Peyer's patch (tissue), 4 donors: ENCODE measurements at regions not wholly inside any gene's neighbourhood (a gene's known extent, or its start where the extent isn't known, plus 50 kb on each side); places are given as distances from the start of the nearest gene placed in this dataset.

Source experiments
- DNase-seq, 3 donors: peaks; one replicate each; pipeline ENCODE4 v3.0.0-alpha.2; 2017 to 2019
- H3K27ac ChIP-seq, 4 donors: fragments of 200-600 bp; sonication (generic); one replicate each; pipeline ENCODE4 v1.5.1; 2016 to 2019
- H3K27me3 ChIP-seq, 2 donors: fragments of 200-600 bp; sonication (generic); one replicate each; pipeline ENCODE4 v1.5.1; 2019
- H3K36me3 ChIP-seq, 3 donors: fragments of 200-600 bp; sonication (generic); one replicate each; pipeline ENCODE4 v1.5.1; 2016 to 2019
- H3K4me1 ChIP-seq, 4 donors: fragments of 200-600 bp; sonication (generic); one replicate each; pipeline ENCODE4 v1.5.1; 2016 to 2019
- H3K4me3 ChIP-seq, 4 donors: fragments of 200-600 bp; sonication (generic); 1 replicate in 3 of 4; 2 replicates in 1 of 4; pipeline ENCODE4 v1.5.1; 2016 to 2019; ENCODE audit warnings: mild to moderate bottlenecking in 1 of 4
- H3K9me3 ChIP-seq, 4 donors: fragments of 200-600 bp; sonication (generic); one replicate each; pipeline ENCODE4 v1.5.1; 2016 to 2019; ENCODE audit warnings: mild to moderate bottlenecking in 1 of 4
- POLR2A ChIP-seq, 2 donors: fragments of 450-650 bp; IDR thresholded peaks; one replicate each; pipeline ENCODE4 v1.5.1; 2017; ENCODE audit warnings: antibody characterized with exemption in 2 of 2, mild to moderate bottlenecking in 2 of 2, moderate library complexity in 2 of 2
- TF ChIP-seq, protein P1 (sequence below), 6 experiments: fragments of 450-650 bp in 4 of 6; fragments of 200-600 bp in 2 of 6; sonication (generic) in 1 of 6; IDR thresholded peaks; one replicate each; pipeline ENCODE4 v1.5.1; 2017 to 2019; ENCODE audit warnings: antibody characterized with exemption in 6 of 6, mild to moderate bottlenecking in 3 of 6, moderate library complexity in 1 of 6

DNA sequence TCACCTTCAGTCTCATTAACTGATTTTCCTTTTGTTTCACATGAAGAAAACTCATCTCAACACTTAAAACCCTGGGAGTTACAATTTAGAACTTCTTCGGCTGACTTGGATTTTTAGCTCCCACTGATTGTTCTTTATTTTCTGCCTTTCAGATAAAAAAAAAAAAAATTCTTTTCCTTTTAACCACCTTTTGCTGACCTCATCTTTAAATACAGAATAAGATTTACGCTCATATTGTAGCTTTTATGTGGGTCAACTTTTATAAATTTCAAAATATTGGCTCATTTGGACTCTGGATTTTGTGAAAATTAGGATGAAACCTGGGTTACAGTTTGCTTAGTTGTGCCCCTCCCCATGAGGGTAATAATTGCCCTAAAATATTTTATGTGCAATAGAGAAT, 659.3 kb downstream of the ZNF674 start:
- no peak for DNase-seq
- Histone ChIP-seq H3K36me3 (no peaks in the 10 kb centered on the region), H3K27me3 (no peaks in the 10 kb centered on the region), H3K4me1 (no peaks in the 10 kb centered on the region), H3K4me3 (no peak overlapping the region), H3K9me3 (no peaks in the 10 kb centered on the region), H3K27ac (no peak overlapping the region)
- TF ChIP-seq, protein P1, sequence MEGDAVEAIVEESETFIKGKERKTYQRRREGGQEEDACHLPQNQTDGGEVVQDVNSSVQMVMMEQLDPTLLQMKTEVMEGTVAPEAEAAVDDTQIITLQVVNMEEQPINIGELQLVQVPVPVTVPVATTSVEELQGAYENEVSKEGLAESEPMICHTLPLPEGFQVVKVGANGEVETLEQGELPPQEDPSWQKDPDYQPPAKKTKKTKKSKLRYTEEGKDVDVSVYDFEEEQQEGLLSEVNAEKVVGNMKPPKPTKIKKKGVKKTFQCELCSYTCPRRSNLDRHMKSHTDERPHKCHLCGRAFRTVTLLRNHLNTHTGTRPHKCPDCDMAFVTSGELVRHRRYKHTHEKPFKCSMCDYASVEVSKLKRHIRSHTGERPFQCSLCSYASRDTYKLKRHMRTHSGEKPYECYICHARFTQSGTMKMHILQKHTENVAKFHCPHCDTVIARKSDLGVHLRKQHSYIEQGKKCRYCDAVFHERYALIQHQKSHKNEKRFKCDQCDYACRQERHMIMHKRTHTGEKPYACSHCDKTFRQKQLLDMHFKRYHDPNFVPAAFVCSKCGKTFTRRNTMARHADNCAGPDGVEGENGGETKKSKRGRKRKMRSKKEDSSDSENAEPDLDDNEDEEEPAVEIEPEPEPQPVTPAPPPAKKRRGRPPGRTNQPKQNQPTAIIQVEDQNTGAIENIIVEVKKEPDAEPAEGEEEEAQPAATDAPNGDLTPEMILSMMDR (IDR thresholded peaks at IDR 0.05), result no peak
- no peak for TF ChIP-seq POLR2A (IDR thresholded peaks at IDR 0.05)

DNA sequence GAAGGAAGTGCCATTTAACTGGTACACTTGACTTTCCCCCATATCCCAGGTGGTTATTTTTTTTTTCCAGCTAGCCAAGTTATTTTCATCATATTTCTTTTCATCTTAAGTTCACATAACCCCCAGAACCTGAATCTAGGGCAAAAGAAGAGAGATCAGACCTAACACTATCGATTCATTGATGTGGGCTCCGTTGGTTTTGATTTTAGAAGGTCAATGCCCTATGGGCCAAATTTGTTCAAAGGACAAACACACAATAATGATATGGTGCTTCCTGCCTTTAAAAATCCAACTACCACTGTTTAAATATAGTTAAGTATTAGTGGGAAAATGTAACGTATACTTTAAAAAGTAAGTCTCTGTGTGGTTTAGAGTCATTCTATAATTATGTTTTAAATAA, 665.7 kb downstream of the ZNF674 start:
- no peaks in the 10 kb centered on the region for H3K36me3 ChIP-seq
- H3K4me3 ChIP-seq, result no peak overlapping the region
- H3K27me3 ChIP-seq, result no peaks in the 10 kb centered on the region
- no peak overlapping the region for H3K27ac ChIP-seq
- H3K9me3 ChIP-seq, result no peaks in the 10 kb centered on the region
- no peaks in the 10 kb centered on the region for H3K4me1 ChIP-seq
- DNase-seq, result no peak
- TF ChIP-seq POLR2A (IDR thresholded peaks at IDR 0.05), result no peak
- TF ChIP-seq, protein P1 (IDR thresholded peaks at IDR 0.05), result no peak

DNA sequence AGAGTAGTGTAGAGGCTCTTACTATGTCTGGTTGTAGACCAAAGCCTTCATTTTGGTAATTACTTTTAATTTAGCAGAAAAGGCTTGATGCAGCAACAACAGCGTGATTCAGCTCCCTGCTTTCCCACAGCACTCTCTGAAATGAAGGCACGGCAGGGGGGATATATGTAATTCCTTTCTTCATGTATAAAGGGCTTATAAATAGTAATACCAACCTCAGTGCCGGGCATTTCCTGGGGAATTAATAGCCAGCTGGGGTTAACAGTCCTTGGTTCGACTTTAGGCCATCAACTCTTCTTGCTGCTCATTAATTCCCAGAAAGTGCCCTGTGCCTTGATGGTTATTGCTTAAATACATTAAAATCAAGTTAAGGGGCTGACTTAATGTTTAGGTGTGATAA, 669.0 kb downstream of the ZNF674 start:
- no peaks in the 10 kb centered on the region for H3K36me3 ChIP-seq
- TF ChIP-seq, protein P1 (IDR thresholded peaks at IDR 0.05), result no peak
- no peak for TF ChIP-seq POLR2A (IDR thresholded peaks at IDR 0.05)
- H3K4me1 ChIP-seq, result no peaks in the 10 kb centered on the region
- no peak overlapping the region for H3K27ac ChIP-seq
- DNase-seq, result no peak
- no peaks in the 10 kb centered on the region for H3K27me3 ChIP-seq
- no peak overlapping the region for H3K4me3 ChIP-seq
- H3K9me3 ChIP-seq, result no peaks in the 10 kb centered on the region

DNA sequence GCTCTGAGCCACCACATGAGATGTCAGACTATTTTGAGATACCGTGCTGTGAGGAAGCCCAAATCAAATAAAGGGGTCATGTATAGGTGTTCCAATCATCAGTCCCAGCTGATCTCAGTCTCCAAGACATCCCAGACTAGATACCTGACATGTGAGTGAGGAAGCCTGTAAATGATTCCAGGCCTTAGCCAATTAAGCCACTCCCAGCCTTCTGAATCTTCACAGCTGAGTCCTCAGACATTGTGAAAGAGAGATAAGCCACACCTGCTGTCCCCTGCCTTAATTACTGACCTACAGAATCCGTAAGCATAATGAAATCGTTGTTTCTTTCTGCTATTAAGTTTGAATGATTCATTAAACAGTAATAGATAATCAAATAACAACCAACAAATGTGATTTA, 671.4 kb downstream of the ZNF674 start:
- Histone ChIP-seq H3K9me3 (no peaks in the 10 kb centered on the region), H3K27me3 (no peaks in the 10 kb centered on the region), H3K4me1 (no peaks in the 10 kb centered on the region), H3K27ac (no peak overlapping the region), H3K4me3 (no peak overlapping the region), H3K36me3 (no peaks in the 10 kb centered on the region)
- TF ChIP-seq, protein P1 (IDR thresholded peaks at IDR 0.05), result no peak
- TF ChIP-seq POLR2A (IDR thresholded peaks at IDR 0.05), result no peak
- no peak for DNase-seq

DNA sequence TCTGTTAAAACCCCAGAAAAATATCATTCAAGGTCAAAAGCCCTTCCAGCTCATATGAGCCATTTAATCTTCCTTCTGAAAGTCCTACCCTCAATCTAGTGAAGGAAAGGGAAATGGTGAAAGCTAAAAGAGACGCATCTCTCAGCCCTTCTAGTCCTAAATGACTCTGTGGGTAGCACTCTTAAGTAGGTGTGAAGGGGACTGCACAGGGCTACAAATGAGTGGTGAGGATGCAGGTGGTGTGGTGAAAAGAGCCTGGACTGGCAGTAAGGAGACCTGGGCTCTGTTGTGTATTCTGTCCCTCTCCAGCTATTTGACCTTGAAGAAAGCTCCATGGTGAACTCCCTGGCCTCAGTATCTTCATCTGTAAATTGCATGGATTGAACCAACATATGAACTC, 671.8 kb upstream of the DIPK2B start:
- H3K27ac ChIP-seq, result no peak overlapping the region
- no peak for DNase-seq

More for the DNA sequence above, 671.8 kb upstream of the DIPK2B start:
- TF ChIP-seq, protein P1 (IDR thresholded peaks at IDR 0.05), result no peak
- TF ChIP-seq POLR2A (IDR thresholded peaks at IDR 0.05), result no peak
- Histone ChIP-seq H3K4me3 (no peak overlapping the region), H3K36me3 (no peaks in the 10 kb centered on the region), H3K9me3 (no peaks in the 10 kb centered on the region), H3K4me1 (no peaks in the 10 kb centered on the region), H3K27me3 (no peaks in the 10 kb centered on the region)
